Sigmoid colon (tissue), 4 donors: ENCODE measurements at regions not wholly inside any gene's neighbourhood (a gene's known extent, or its start where the extent isn't known, plus 50 kb on each side); places are given as distances from the start of the nearest gene placed in this dataset.
A peak's percentile ranks its signal among the peaks of the same experiment; 100 is the strongest.

Experiments
- CTCF ChIP-seq, 4 experiments: fragments of 450-650 bp in 3 of 4; fragments of 200-600 bp in 1 of 4; IDR thresholded peaks; one replicate each; pipeline ENCODE4 v1.5.1; 2016 to 2019; ENCODE audit warnings: antibody characterized with exemption in 4 of 4, mild to moderate bottlenecking in 3 of 4, moderate library complexity in 2 of 4
- EP300 ChIP-seq, 4 donors: sonication (generic); formaldehyde crosslinking; IDR thresholded peaks; one replicate each; pipeline ENCODE4 v1.6.1; 2017; ENCODE audit warnings: antibody characterized with exemption in 4 of 4
- POLR2A ChIP-seq, 2 donors: fragments of 450-650 bp; IDR thresholded peaks; one replicate each; pipeline ENCODE4 v1.6.1; 2016; ENCODE audit warnings: antibody characterized with exemption in 2 of 2, mild to moderate bottlenecking in 2 of 2, moderate library complexity in 2 of 2
- POLR2AphosphoS5 ChIP-seq, 4 donors: sonication (generic); formaldehyde crosslinking; IDR thresholded peaks; one replicate each; pipeline ENCODE4 v1.6.1; 2017; ENCODE audit warnings: antibody characterized with exemption in 4 of 4

- TF ChIP-seq CTCF (IDR thresholded peaks at IDR 0.05) (no peak), POLR2A (IDR thresholded peaks at IDR 0.05) (peak; percentile 63 to 78), EP300 (IDR thresholded peaks at IDR 0.05) (peak in 1 of 4 donors; percentile 2), POLR2AphosphoS5 (IDR thresholded peaks at IDR 0.05) (peak; percentile 34 to 94 (median 86))
Measured at GRCh38 chr6:26240157-26241032, 124.6 kb upstream of the BTN3A2 start.
